K562 (cell line): ENCODE measurements at regions not wholly inside any gene's neighbourhood (a gene's known extent, or its start where the extent isn't known, plus 50 kb on each side); places are given as distances from the start of the nearest gene placed in this dataset.
A peak's percentile ranks its signal among the peaks of the same experiment; 100 is the strongest.

Experiments
- ATF3 ChIP-seq, 2 experiments: fragments of 450-650 bp in 1 of 2; sonication (generic) in 1 of 2; formaldehyde crosslinking in 1 of 2; IDR thresholded peaks in 1 of 2; conservative IDR thresholded peaks in 1 of 2; 2 replicates each; pipeline versions ENCODE4 v1.6.1 to v1.8.1; 2016 to 2023; ENCODE audit warnings: mild to moderate bottlenecking in 2 of 2, moderate library complexity in 2 of 2, inconsistent platforms in 1 of 2, missing genetic modification reagents in 1 of 2
- BCLAF1 ChIP-seq, 2 experiments: fragments of 450-650 bp in 1 of 2; IDR thresholded peaks; 2 replicates each; pipeline ENCODE4 v1.6.1; 2011 to 2017; ENCODE audit warnings: low read depth in 2 of 2, antibody characterized with exemption in 1 of 2, borderline replicate concordance in 1 of 2, low read length in 1 of 2, mild to moderate bottlenecking in 1 of 2, mixed read lengths in 1 of 2; ENCODE audit not compliant: control insufficient read depth in 1 of 2
- JUND ChIP-seq, 2 experiments: IDR thresholded peaks; 2 replicates in 1 of 2; 3 replicates in 1 of 2; pipeline ENCODE4 v1.6.1; 2011; ENCODE audit warnings: borderline replicate concordance in 2 of 2, low read depth in 2 of 2, low read length in 2 of 2, improper control_type of control experiment in 1 of 2, missing biosample characterization in 1 of 2, missing genetic modification characterization in 1 of 2, missing genetic modification reagents in 1 of 2
- KLF6 ChIP-seq: fragments of 250-450 bp; sonication (Bioruptor Pico); IDR thresholded peaks from 2 replicates; pipeline ENCODE4 v1.4.0; 2020; ENCODE audit warnings: mild to moderate bottlenecking, moderate library complexity, borderline replicate concordance
- MBD1 ChIP-seq: fragments of 250-450 bp; sonication (Bioruptor Pico); IDR thresholded peaks from 2 replicates; pipeline ENCODE4 v1.8.0; 2022; ENCODE audit warnings: inconsistent platforms
- SMARCC2 ChIP-seq: fragments of 450-650 bp; IDR thresholded peaks from 2 replicates; pipeline ENCODE4 v1.6.1; 2017; ENCODE audit warnings: antibody characterized with exemption, moderate library complexity, mild to moderate bottlenecking, low read depth
- ZNF239 ChIP-seq: fragments of 250-450 bp; sonication (Bioruptor Pico); IDR thresholded peaks from 2 replicates; pipeline ENCODE4 v1.4.0; 2020; ENCODE audit warnings: mild to moderate bottlenecking
- ZNF3 ChIP-seq: fragments of 250-450 bp; sonication (Bioruptor Pico); IDR thresholded peaks from 2 replicates; pipeline ENCODE4 v1.5.0; 2021; ENCODE audit warnings: mild to moderate bottlenecking, moderate library complexity
- ZNF766 ChIP-seq: fragments of 200-800 bp; sonication (Bioruptor generic); conservative IDR thresholded peaks from 2 replicates; pipeline ENCODE4 v1.6.1; 2016; ENCODE audit warnings: missing genetic modification characterization, missing compliant biosample characterization

GRCh38 chr4:79526641-79527565 lies 118.9 kb upstream of the GK2 start (continued):
- TF ChIP-seq JUND (IDR thresholded peaks at IDR 0.05; ENCODE audit: borderline replicate concordance, low read depth, low read length) (peak; percentile 62; the same call in 1 of the 2 replicates), JUND (tag; IDR thresholded peaks at IDR 0.05; ENCODE audit: borderline replicate concordance, low read depth, low read length) (0 out of 3 replicates have a peak, but pooled peaks have one; percentile 37), SMARCC2 (no peak), ATF3 (IDR thresholded peaks at IDR 0.05) (peak; percentile 37; the same call in 1 of the 2 replicates), ATF3 (CRISPR knock-in tag; conservative IDR thresholded peaks at IDR 0.05) (no peak), BCLAF1 (IDR thresholded peaks at IDR 0.05; ENCODE audit: borderline replicate concordance in 1 of 2, control insufficient read depth in 1 of 2, low read depth in 2 of 2, low read length in 1 of 2) (no peak), ZNF239 (CRISPR knock-in tag) (no peak), MBD1 (CRISPR knock-in tag) (0 out of 2 replicates have a peak, but pooled peaks have one; percentile 31), ZNF766 (CRISPR knock-in tag) (0 out of 2 replicates have a peak, but pooled peaks have one; percentile 30), ZNF3 (CRISPR knock-in tag) (no peak), KLF6 (no peak)
- TF ChIP-seq, all 486 proteins: peak for 5
